ENCODE measurements at regions not wholly inside any gene's neighbourhood (a gene's known extent, or its start where the extent isn't known, plus 50 kb on each side); places are given as distances from the start of the nearest gene placed in this dataset.
"Not testable (repeated sequence)": the region's sequence is repeated elsewhere in the genome, so short reads cannot be mapped to it uniquely, and the experiment has no call there.

GRCh38 chr2:198615972-198616371 is 811.6 kb downstream of the PLCL1 start:
- H3K9ac ChIP-seq (ENCODE audit: low read length): no peak overlapping the region
- H3K4me1 ChIP-seq (ENCODE audit: control insufficient read depth, low read depth, low read length): no peaks in the 10 kb centered on the region
- no peak overlapping the region for H3K4me3 ChIP-seq (ENCODE audit: low read length)
- H3K36me3 ChIP-seq (ENCODE audit: control insufficient read depth, low read depth, low read length): no peaks in the 10 kb centered on the region
- H3K9me3 ChIP-seq (ENCODE audit: control insufficient read depth, low read depth, low read length): no peaks in the 10 kb centered on the region
- H3K27me3 ChIP-seq (ENCODE audit: control insufficient read depth, insufficient read depth, low read length): no peaks in the 10 kb centered on the region
- H3K27ac ChIP-seq (ENCODE audit: low read length): no peak overlapping the region

- no peak overlapping the region for H3K4me3 ChIP-seq (ENCODE audit: low read length)
- no peaks in the 10 kb centered on the region for H3K36me3 ChIP-seq (ENCODE audit: control insufficient read depth, low read depth, low read length)
- no peaks in the 10 kb centered on the region for H3K27me3 ChIP-seq (ENCODE audit: control insufficient read depth, insufficient read depth, low read length)
- no peak overlapping the region for H3K27ac ChIP-seq (ENCODE audit: low read length)
- no peak overlapping the region for H3K9ac ChIP-seq (ENCODE audit: low read length)
- no peaks in the 10 kb centered on the region for H3K4me1 ChIP-seq (ENCODE audit: control insufficient read depth, low read depth, low read length)
- no peaks in the 10 kb centered on the region for H3K9me3 ChIP-seq (ENCODE audit: control insufficient read depth, low read depth, low read length)
These were observed 806.8 kb downstream of the PLCL1 start for GRCh38 chr2:198611201-198611600.

GRCh38 chr2:198604599-198604998 is 800.2 kb downstream of the PLCL1 start:
- Histone ChIP-seq H3K9me3 (ENCODE audit: control insufficient read depth, low read depth, low read length) (no peaks in the 10 kb centered on the region), H3K36me3 (ENCODE audit: control insufficient read depth, low read depth, low read length) (no peaks in the 10 kb centered on the region), H3K4me1 (ENCODE audit: control insufficient read depth, low read depth, low read length) (no peaks in the 10 kb centered on the region), H3K4me3 (ENCODE audit: low read length) (no peak overlapping the region), H3K27ac (ENCODE audit: low read length) (no peak overlapping the region), H3K27me3 (ENCODE audit: control insufficient read depth, insufficient read depth, low read length) (no peaks in the 10 kb centered on the region), H3K9ac (ENCODE audit: low read length) (no peak overlapping the region)

- H3K9me3 ChIP-seq (ENCODE audit: control insufficient read depth, low read depth, low read length); H3K4me1 ChIP-seq (ENCODE audit: control insufficient read depth, low read depth, low read length); H3K36me3 ChIP-seq (ENCODE audit: control insufficient read depth, low read depth, low read length); H3K27ac ChIP-seq (ENCODE audit: low read length); H3K4me3 ChIP-seq (ENCODE audit: low read length); H3K9ac ChIP-seq (ENCODE audit: low read length); H3K27me3 ChIP-seq (ENCODE audit: control insufficient read depth, insufficient read depth, low read length): not testable (repeated sequence)
These were observed 798.6 kb downstream of the PLCL1 start for GRCh38 chr2:198602986-198603385.

DNA sequence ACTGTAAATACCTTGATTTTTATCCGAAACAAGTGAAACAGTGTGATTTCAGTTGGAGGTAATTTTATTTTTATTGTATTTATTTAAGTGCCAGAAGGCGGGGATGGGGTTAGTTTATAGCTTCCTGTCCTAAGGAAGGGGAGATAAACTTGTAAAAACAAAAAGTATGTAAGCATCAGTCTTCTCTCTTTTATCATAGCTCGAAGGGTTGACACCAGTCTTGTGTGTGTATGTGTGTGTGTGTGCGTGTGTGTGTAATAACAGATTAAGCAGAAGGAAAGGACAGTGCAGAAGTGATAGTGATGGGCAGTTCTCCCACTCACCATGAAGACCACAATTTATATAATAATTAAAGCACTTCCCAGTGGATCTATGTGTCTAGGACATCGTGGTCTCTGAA is 793.3 kb downstream of the PLCL1 start:
- Histone ChIP-seq H3K27me3 (ENCODE audit: control insufficient read depth, insufficient read depth, low read length) (no peaks in the 10 kb centered on the region), H3K27ac (ENCODE audit: low read length) (no peak overlapping the region), H3K4me1 (ENCODE audit: control insufficient read depth, low read depth, low read length) (no peaks in the 10 kb centered on the region), H3K9ac (ENCODE audit: low read length) (no peak overlapping the region), H3K36me3 (ENCODE audit: control insufficient read depth, low read depth, low read length) (no peaks in the 10 kb centered on the region), H3K9me3 (ENCODE audit: control insufficient read depth, low read depth, low read length) (no peaks in the 10 kb centered on the region), H3K4me3 (ENCODE audit: low read length) (no peak overlapping the region)

DNA sequence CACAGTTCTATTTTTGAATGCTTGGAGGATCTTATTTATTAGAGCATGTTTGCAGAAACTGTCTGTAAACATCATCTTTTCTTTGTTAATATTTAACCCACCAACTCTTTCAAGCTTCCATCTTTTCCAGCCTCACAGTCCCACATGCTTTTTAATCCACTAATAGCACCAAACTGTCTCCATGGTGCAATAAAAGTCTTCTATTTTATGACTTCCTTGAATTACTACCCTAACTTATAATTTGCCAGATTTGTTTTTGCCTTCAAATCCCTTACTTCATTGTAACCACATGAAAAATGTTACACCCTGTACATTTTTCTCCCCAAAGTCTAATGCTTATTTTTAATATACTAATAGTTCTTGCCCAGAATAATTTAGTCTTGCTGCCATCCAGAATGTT is 792.6 kb downstream of the PLCL1 start:
- Histone ChIP-seq H3K9ac (ENCODE audit: low read length) (no peak overlapping the region), H3K27me3 (ENCODE audit: control insufficient read depth, insufficient read depth, low read length) (no peaks in the 10 kb centered on the region), H3K4me3 (ENCODE audit: low read length) (no peak overlapping the region)

DNA sequence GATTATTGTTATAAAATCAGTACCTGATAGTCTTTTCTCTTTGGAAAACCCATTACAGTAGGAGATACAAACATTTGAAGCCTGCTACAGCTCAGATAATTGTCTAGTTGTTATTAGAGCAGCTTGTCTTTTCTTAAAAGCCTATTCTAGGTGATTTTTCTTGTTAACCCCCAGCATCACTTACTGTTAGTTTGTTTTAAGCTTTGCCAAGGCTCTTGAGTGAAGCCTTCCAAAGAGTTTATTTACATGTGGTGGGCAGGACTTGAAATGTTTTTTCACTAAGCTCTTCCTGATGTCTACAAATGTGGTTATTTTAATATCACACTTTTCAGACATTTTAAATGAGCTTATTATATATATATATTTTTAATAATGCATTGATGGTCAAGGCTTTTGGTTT is 791.3 kb downstream of the PLCL1 start:
- no peaks in the 10 kb centered on the region for H3K36me3 ChIP-seq (ENCODE audit: control insufficient read depth, low read depth, low read length)
- H3K27ac ChIP-seq (ENCODE audit: low read length): no peak overlapping the region
- no peaks in the 10 kb centered on the region for H3K9me3 ChIP-seq (ENCODE audit: control insufficient read depth, low read depth, low read length)
- H3K27me3 ChIP-seq (ENCODE audit: control insufficient read depth, insufficient read depth, low read length): no peaks in the 10 kb centered on the region
- no peaks in the 10 kb centered on the region for H3K4me1 ChIP-seq (ENCODE audit: control insufficient read depth, low read depth, low read length)
- no peak overlapping the region for H3K9ac ChIP-seq (ENCODE audit: low read length)
- no peak overlapping the region for H3K4me3 ChIP-seq (ENCODE audit: low read length)

More for the DNA sequence above, 792.6 kb downstream of the PLCL1 start:
- Histone ChIP-seq H3K4me1 (ENCODE audit: control insufficient read depth, low read depth, low read length) (no peaks in the 10 kb centered on the region), H3K27ac (ENCODE audit: low read length) (no peak overlapping the region), H3K36me3 (ENCODE audit: control insufficient read depth, low read depth, low read length) (no peaks in the 10 kb centered on the region), H3K9me3 (ENCODE audit: control insufficient read depth, low read depth, low read length) (no peaks in the 10 kb centered on the region)

- Histone ChIP-seq H3K4me1 (ENCODE audit: control insufficient read depth, low read depth, low read length) (no peaks in the 10 kb centered on the region), H3K27me3 (ENCODE audit: control insufficient read depth, insufficient read depth, low read length) (no peaks in the 10 kb centered on the region), H3K9ac (ENCODE audit: low read length) (no peak overlapping the region), H3K4me3 (ENCODE audit: low read length) (no peak overlapping the region), H3K36me3 (ENCODE audit: control insufficient read depth, low read depth, low read length) (no peaks in the 10 kb centered on the region), H3K9me3 (ENCODE audit: control insufficient read depth, low read depth, low read length) (no peaks in the 10 kb centered on the region), H3K27ac (ENCODE audit: low read length) (no peak overlapping the region)
These were observed 787.2 kb downstream of the PLCL1 start for GRCh38 chr2:198591586-198591985.

DNA sequence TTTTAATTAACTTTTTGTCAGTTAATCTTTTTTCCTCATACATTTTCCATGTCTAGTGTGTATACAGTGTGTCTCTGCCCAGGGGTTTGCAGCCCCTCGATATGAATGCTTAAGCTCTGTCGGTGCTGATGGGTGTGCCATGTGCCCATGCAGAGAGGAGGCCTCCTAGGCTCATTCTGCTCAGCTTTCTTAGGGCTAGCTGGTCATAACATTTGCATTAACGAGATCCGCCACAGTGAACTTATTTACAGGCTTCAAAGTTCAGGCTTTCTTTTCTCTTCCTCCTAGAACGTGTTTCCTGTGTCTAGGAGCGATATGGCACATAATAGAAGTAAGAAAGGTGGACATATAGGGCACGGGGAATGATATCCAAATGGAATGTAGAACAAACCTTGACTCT is 783.3 kb downstream of the PLCL1 start:
- no peaks in the 10 kb centered on the region for H3K9me3 ChIP-seq (ENCODE audit: control insufficient read depth, low read depth, low read length)
- no peaks in the 10 kb centered on the region for H3K27me3 ChIP-seq (ENCODE audit: control insufficient read depth, insufficient read depth, low read length)
- H3K4me3 ChIP-seq (ENCODE audit: low read length): no peak overlapping the region
- no peak overlapping the region for H3K9ac ChIP-seq (ENCODE audit: low read length)
- H3K36me3 ChIP-seq (ENCODE audit: control insufficient read depth, low read depth, low read length): no peaks in the 10 kb centered on the region
- H3K4me1 ChIP-seq (ENCODE audit: control insufficient read depth, low read depth, low read length): no peaks in the 10 kb centered on the region
- no peak overlapping the region for H3K27ac ChIP-seq (ENCODE audit: low read length)

GRCh38 chr2:198587240-198587639 is 782.8 kb downstream of the PLCL1 start:
- Histone ChIP-seq H3K36me3 (ENCODE audit: control insufficient read depth, low read depth, low read length) (no peaks in the 10 kb centered on the region), H3K4me3 (ENCODE audit: low read length) (no peak overlapping the region), H3K27me3 (ENCODE audit: control insufficient read depth, insufficient read depth, low read length) (no peaks in the 10 kb centered on the region), H3K9me3 (ENCODE audit: control insufficient read depth, low read depth, low read length) (no peaks in the 10 kb centered on the region), H3K9ac (ENCODE audit: low read length) (no peak overlapping the region), H3K27ac (ENCODE audit: low read length) (no peak overlapping the region), H3K4me1 (ENCODE audit: control insufficient read depth, low read depth, low read length) (no peaks in the 10 kb centered on the region)

DNA sequence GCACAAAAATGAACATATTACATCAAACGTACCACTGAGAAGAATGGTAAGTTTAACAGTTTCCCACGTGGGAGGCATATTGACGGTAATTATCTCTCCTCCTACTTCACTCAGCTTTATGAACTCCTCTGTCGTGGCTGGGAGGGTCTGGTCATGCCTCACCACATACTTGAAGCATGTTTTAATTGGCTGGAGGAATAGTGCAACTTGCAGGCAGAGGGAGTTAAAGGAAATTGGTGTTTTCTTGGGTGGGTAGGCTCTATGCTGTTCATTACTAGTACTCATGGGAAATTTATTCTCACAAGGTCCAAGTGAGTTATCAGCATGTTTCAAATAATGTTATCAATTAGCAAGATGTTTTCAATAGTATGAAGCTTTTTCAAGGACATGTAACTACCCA is 767.0 kb downstream of the PLCL1 start:
- H3K9ac ChIP-seq (ENCODE audit: low read length): no peak overlapping the region
- H3K36me3 ChIP-seq (ENCODE audit: control insufficient read depth, low read depth, low read length): no peaks in the 10 kb centered on the region
- no peaks in the 10 kb centered on the region for H3K4me1 ChIP-seq (ENCODE audit: control insufficient read depth, low read depth, low read length)
- H3K4me3 ChIP-seq (ENCODE audit: low read length): no peak overlapping the region
- no peaks in the 10 kb centered on the region for H3K9me3 ChIP-seq (ENCODE audit: control insufficient read depth, low read depth, low read length)
- H3K27me3 ChIP-seq (ENCODE audit: control insufficient read depth, insufficient read depth, low read length): no peaks in the 10 kb centered on the region
- no peak overlapping the region for H3K27ac ChIP-seq (ENCODE audit: low read length)

DNA sequence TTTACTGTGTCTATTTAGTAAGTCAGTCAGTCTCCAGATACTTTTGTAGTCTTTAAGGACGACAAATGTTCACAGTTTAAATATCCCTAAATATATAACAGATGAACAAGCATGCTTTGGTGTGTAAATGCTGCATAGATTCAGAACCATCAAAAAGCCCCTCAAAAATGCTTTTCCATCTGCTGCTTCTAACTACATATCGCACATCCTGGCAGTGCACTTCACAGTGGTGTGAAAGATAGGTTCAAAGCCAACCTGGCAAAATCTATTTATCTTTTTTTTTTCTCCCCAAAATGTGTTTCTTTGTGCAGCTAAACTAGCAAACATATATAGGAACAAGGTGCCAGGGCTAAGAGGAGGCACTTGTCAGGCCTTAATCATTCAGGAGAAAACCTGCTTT is 753.8 kb downstream of the PLCL1 start:
- Histone ChIP-seq H3K4me3 (ENCODE audit: low read length) (no peak overlapping the region), H3K9ac (ENCODE audit: low read length) (no peak overlapping the region), H3K9me3 (ENCODE audit: control insufficient read depth, low read depth, low read length) (no peaks in the 10 kb centered on the region), H3K27me3 (ENCODE audit: control insufficient read depth, insufficient read depth, low read length) (no peaks in the 10 kb centered on the region), H3K27ac (ENCODE audit: low read length) (no peak overlapping the region), H3K36me3 (ENCODE audit: control insufficient read depth, low read depth, low read length) (no peaks in the 10 kb centered on the region), H3K4me1 (ENCODE audit: control insufficient read depth, low read depth, low read length) (peaks cover 3% of the 10 kb centered on the region)

Measured in iPS-18a (cell line).